GM12878 (cell line): ENCODE measurements at regions not wholly inside any gene's neighbourhood (a gene's known extent, or its start where the extent isn't known, plus 50 kb on each side); places are given as distances from the start of the nearest gene placed in this dataset.

Experiments
- NRF1 ChIP-seq: conservative IDR thresholded peaks from 2 replicates; pipeline ENCODE4 v1.6.1; 2011; ENCODE audit warnings: mild to moderate bottlenecking, low read depth, low read length, improper control_type of control experiment
- PML ChIP-seq: IDR thresholded peaks from 2 replicates; pipeline ENCODE4 v1.6.1; 2012; ENCODE audit warnings: low read length, inconsistent platforms
- YY1 ChIP-seq: IDR thresholded peaks from 2 replicates; pipeline ENCODE4 v1.6.1; 2011; ENCODE audit warnings: low read depth, mild to moderate bottlenecking, low read length
- ZSCAN29 ChIP-seq: fragments of 450-650 bp; IDR thresholded peaks from 2 replicates; pipeline ENCODE4 v1.6.1; 2017; ENCODE audit warnings: mild to moderate bottlenecking, moderate library complexity
- TF ChIP-seq, protein P1 (sequence below), 3 experiments: IDR thresholded peaks in 2 of 3; conservative IDR thresholded peaks in 1 of 3; 2 replicates each; pipeline ENCODE4 v1.5.1; 2011; ENCODE audit warnings: low read depth in 3 of 3, low read length in 3 of 3, mild to moderate bottlenecking in 3 of 3, control low read depth in 2 of 3, moderate library complexity in 2 of 3, inconsistent platforms in 1 of 3, mixed read lengths in 1 of 3; ENCODE audit not compliant: control insufficient read depth in 2 of 3, insufficient read depth in 1 of 3; ENCODE audit errors: extremely low read depth in 1 of 3

DNA sequence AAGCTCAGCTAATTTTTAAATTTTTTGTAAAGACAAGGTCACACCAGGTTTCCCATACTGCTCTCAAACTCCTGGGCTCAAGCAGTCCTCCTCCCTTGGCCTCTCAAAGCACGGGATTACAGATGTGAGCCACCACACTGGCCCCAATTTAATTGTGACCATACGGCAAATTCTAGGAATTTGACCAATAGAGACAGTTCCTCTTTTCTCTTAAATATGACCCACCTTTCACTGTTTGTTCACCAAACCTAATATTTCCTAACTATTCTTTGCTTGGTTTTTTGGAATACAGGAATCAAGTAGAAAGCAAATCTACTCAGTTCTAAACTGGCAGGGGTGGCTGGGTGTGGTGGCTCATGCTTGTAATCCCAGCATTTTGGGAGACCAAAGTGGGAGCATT lies 264.0 kb downstream of the SHQ1 start:
- TF ChIP-seq, protein P1, sequence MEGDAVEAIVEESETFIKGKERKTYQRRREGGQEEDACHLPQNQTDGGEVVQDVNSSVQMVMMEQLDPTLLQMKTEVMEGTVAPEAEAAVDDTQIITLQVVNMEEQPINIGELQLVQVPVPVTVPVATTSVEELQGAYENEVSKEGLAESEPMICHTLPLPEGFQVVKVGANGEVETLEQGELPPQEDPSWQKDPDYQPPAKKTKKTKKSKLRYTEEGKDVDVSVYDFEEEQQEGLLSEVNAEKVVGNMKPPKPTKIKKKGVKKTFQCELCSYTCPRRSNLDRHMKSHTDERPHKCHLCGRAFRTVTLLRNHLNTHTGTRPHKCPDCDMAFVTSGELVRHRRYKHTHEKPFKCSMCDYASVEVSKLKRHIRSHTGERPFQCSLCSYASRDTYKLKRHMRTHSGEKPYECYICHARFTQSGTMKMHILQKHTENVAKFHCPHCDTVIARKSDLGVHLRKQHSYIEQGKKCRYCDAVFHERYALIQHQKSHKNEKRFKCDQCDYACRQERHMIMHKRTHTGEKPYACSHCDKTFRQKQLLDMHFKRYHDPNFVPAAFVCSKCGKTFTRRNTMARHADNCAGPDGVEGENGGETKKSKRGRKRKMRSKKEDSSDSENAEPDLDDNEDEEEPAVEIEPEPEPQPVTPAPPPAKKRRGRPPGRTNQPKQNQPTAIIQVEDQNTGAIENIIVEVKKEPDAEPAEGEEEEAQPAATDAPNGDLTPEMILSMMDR (IDR thresholded peaks at IDR 0.05 in 2 of 3, conservative IDR thresholded peaks at IDR 0.05 in 1 of 3; ENCODE audit: control insufficient read depth in 2 of 3, extremely low read depth in 1 of 3, insufficient read depth in 1 of 3, low read depth in 3 of 3, low read length in 3 of 3), result no peak
- TF ChIP-seq ZSCAN29 (no peak), YY1 (no peak), PML (no peak), NRF1 (no peak)
